HG03060 (cell line): ENCODE measurements at regions not wholly inside any gene's neighbourhood (a gene's known extent, or its start where the extent isn't known, plus 50 kb on each side); places are given as distances from the start of the nearest gene placed in this dataset.

Experiments
- ATAC-seq: cut with Tn5 transposase; IDR thresholded peaks from one replicate; pipeline ENCODE4 v1.9.1; 2021; ENCODE audit warnings: low read depth, moderate number of reproducible peaks; ENCODE audit not compliant: unreplicated experiment

DNA sequence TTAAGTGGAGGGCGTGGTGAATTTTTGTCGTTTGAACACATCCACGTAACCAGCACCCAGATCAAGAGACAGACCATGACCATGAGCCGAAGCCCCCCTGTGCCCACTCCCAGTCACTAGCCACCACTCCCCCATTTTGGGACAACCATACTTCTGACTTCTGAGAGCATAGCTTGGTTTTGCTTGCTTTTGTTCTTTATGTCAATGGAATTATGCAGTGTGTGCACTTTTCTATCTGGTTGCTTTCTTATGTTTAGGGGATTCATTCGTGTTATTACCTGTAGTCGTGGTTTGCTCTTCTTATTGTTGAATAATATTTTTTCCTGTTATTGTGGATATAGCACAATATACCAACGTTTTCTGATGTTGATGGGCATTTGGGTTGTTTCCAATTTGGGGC, 141.7 kb downstream of the GLI2 start:
- no peak for ATAC-seq

DNA sequence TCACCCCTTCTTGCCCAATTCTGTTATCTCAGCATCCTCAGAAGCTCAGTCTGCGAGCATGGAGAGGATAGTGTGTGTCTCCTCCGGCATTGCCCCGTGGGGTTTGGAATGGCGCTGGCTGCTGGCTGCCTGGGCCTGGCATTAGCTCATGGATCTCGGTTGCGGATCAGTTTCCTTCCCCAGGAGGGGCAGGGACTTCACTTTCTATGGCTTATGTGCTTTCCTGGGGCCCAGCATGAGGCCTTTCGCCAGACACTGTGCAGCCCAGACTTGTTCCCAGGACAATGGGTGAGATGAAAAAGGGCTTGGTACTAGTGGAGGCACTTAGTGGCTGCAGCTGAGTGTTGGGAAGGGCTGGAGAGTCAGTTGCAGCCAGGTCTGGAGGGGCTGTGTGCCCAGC, 143.3 kb downstream of the GLI2 start:
- no peak for ATAC-seq

DNA sequence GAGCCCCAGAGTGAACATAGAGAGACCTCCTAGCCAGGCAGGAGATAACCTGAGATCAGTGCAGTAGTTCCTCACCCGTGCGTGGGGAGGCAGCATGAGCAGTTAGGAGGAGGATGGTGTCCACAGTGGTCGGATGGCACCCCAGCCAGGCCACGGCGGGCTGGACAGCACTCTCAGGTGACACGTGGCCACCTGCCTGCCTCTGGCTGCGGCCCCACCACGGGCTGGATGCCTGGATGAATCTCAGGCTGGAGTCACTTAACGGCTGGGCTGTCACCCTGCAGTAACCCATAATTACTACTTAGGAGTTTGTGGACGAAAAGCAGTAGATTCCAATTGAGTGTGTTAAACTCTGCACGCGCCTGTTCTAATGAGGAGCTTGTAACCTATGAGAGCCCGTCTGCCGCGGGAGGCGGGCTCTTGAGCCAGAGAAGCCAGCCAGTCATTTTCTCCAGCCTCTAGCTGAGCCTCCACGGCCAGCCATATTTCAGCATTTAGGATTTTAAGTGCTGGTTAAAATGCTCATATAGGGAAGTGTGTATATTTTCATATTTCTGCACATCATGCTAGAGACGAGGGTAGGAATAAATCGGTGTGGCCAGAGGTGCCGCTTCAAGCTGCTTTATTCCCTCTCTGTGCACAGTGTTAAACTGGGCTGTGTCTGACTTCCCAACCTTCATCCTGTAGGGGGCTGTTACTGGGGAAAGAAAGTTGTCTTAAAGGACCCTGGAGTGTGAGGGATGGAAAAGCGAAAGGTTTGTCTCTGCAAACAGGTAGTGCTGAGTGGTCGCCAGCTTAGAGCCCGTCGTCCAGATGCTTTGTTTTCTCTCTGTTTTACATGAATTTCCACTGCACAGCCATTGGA, 144.0 kb downstream of the GLI2 start:
- ATAC-seq: no peak

DNA sequence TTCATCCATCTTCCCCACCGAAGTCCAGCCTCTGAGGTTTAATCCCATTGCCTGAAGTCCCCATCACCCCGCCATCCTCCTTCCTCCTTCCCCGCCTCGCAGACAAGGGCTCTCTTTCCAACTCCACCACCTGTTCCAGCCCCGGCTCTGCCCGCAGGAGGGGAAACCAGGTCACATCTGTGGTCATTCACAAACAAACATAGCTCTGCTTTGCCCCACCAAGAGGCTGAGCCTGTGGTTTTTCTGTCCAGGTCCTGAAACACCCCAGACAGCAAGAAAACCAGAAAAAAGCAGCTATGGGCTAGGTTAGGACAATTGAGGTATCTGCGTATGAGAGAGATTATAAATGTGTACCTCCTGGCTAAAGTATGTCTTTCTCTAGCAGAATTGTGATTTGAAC, 144.7 kb downstream of the GLI2 start:
- ATAC-seq: no peak

DNA sequence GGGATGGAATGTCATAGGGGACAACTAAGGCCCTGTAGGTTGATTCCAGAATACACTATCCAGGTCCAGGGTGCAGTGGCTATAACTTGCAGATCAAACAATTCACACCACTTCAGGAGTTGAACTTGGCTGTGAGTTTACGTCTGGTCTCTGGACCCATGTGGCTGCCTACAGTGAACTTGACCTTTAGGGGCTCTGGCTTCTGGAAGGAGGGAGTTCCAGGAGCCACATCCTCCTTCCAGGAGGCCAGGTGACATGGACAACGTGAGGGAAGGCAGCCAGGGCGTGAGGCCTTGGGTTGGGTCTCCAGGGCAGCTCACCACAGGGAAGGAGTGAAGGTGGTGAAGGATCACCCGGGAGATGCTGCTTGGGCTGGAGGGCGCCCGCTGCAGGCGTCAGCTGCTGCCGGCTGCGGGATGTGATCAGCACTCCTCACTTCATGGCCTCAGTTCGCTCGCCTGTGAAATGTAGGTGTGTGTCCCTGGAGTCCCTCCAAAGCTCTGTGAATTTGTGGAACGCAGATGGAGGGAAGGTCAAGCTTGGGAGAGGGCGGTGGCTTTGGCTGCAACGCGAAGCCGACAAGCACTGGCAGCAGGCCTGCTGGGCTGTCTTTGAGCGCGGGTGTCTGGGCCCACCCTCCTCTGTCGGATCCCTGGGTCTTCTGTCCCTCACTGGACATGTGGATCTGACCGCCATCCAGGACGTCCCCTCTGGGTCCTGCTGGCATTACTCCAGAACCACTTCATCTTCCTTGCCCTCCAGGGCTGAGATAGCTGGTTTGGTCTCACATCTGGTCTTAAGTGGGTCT, 146.5 kb downstream of the GLI2 start:
- ATAC-seq: no peak

DNA sequence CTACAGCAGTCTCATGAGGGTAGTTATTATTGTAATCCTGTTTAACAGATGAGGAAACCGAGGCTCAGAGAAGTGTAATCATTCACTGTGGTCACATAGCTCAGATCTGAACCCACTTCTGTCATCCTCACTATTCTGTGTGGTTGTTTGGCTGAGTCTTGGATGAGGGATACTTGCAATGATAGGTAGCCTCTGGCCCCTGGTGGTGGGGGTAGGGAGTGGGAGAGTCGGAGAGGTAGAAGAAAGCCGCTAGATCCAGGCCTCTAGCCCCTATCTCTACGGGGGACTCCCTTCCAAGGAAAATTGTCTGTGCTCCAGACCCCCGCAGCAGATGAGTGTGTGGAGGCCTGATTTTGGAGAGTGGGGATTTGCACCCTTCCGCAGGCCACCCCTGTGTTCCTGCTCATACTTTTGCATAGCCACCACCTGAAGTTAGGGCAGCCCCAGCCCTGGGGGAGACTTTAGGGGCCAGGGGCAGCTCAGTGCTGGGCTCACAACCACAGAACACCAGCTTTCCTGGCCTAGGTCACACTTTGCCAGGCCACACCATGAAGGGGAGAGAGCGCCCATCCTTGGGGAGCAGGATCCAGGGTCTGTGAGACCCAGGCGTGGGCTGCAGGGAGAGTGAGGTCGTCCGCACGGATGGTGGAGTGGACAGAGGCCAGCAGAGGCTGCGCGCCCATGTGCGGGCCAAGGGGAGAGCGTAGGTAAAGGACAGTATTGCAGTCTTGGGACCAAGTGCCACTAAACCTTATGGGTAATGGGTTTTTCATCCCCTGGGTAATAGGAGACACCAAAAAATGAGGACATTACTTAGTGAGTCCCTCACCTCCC, 148.2 kb downstream of the GLI2 start:
- ATAC-seq: no peak

DNA sequence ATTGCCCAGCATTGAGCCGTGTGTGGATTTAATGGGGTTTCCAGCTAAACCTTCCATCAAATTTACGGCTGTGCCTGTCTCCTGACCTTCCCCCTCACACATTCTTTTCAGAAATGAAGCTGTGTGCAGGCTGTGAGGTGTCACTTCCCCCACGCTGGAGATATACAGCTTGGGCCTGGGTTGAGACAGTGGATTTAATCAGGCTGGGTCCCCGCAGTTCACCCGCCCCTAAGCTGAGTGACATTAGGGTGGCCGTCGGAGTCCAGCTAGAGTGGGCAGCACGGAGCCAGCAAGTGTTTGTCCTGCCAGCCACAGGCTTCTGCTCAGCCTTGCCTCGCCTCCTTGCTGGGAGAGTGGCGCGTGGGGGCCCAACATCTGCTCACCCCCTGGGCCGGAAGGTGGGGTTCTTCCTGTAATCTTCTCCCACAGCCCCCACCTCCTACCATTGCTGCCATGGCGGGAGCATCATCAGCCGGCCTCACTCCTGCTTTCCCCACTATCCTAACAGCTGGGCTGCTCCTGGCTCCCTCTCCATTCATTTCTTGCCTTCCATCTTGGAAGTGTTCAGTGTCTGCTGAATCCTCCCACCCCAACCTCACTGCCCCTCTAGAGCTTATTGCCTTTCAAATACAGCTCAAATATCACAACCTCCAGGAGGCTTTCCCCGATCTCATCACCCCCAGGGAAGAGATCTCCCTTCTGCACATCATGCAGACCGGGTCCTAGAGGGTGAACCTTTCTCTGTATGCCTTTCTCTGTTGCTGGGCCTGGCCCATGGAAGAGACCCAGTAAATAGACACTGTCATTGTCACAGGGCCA, 149.0 kb downstream of the GLI2 start:
- ATAC-seq: no peak

DNA sequence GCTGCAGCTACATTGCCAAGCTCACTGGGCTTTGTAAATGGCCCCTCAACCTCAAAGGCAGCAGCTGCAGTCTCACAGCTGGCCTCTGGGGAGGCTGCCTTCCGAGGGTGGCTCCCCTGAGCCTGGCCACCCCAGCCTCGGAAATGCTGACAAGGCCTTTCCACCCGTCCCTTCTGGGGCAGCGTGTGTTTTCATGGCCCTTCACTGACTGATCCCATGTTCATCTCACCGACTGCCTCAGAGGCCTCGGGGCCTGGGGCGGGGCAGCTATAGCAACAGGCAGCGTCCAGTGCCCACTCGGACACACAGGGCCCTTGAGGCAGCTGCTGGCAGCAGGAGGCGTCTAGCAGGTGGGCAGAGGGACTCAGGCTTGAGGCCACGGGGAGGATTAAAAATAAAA, 149.7 kb downstream of the GLI2 start:
- no peak for ATAC-seq

DNA sequence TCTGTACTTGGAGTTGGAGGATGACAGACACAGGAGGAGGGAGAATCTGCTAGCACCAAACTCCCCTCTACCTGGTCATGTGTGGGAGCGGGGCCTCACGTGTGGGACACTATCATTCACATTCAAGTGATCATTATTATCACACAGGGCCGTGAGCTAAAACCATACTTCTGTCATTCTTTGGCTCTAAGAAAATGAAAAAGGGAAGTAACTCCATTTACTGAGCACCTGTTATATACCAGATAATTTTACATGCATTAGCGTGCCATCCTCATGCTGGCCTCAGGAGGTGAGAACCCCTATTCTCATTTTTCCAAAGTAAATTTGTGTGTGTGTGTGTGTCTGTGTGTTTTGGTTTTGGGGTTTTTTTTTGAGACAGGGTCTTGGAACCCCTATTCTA, 150.1 kb downstream of the GLI2 start:
- ATAC-seq: no peak

DNA sequence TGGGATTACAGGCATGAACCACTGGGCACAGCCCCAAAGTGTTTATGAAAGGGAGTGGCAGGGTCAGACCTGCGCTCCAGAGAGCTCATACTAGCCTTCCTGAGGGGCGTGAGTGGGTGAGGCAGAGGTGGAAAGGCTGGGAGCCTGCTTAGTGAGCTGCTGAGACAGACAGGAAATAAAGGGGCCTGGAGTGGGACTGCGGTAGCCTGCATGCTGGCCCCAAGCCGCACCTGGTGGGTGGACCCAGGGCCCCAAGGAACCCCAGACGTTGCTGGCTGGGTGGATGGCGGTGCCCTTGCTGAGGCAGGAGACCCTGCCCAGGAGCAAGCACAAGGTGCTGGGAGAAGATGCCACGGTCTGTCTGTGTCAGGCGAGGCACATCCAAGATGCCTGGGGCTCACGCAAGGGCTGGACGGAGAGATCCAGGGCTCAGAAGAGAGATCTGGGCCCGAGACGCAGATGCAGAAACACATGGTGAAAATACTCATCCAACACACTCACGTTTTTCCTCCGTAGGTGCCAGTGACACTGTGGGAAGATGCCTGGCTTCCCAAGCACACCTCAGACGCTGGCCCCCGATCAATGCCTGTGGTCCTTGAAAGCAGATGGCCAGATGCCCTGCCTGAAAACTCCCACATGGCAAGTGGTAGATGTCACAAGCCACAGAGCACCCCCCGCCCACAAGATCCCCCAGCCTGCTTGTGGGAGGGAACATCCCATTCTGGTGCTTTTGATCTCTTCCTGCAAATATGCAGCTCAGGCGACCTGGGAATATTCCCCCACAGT, 151.1 kb downstream of the GLI2 start:
- ATAC-seq: no peak

DNA sequence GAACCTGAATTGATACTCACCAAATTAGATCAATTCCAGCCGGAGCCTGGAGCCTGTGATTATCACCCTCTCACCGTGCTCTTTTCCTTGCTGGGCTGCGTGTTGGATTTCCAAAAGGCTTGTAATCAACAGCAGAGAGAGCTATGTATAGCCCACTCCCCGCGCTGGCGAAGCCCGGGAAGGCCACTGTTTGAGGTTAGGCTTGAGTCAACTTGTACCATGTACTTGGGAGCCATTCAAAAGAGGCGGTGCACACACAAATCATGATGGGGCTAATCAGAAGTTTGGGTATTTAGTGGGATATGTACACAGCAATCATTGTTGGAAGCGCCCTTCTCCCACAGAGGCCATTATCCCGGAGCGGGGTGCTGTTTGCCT, 151.6 kb downstream of the GLI2 start:
- ATAC-seq: no peak

DNA sequence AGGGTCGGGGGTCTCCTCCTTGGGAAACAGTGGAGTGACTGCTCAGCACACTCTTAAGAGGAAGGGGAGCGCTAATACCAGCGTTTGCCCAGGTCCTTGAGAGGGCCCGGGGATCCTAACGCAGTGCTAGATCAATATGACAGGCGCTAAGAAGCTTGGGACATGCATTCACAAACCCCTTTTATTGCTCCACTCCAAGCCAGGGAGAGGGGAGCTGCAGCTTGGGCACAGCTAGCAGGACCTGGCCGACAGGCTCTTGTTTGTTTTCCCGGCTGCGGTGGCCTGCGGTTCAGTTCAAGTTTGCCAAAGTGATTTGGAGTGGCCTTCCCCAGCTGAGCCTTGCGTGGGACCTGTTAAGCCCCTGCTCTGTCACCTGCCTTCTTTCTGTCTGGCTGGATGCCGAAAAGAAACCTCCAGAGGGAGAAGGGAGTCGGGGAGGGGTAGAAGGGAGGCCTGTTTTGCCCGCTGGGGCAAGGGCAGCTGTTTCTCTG, 152.1 kb downstream of the GLI2 start:
- no peak for ATAC-seq

DNA sequence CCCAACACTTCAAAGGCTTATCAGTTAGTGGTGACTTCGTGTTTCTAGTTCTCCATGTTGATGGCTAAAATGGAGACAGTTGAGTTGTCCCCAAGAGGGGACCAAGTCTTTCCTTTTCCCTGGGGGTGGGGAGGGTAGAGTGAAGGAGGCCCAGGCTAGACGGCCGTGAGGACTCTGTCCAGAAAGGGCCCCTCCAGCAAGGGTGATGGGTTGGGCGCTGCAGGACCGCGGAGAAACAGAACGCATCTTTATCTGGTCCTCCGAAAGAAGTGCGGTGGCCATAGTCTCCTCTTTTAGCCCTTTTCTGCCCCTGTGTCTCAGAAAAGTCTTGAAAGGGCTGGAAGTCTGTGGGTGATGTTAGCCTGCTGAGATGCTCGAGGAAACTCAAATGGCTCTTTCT, 153.2 kb downstream of the GLI2 start:
- no peak for ATAC-seq

DNA sequence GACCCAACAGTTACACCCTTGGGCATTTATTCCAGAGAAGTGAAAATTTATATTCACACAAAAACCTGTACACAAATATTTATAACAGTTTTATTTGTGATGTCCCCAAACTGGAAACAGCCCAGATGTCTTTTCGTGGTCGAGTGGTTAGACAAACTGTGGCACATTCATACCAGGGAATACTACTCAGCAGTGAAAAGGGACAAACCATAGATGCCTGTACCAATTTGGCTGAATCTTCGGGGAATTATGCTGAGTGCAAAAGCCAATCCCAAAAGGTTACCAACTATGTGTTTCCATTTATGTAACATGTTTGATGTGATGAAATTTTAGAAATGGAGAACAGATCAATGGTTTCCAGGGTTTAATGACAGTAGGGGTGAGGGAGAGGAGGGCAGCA, 154.3 kb downstream of the GLI2 start:
- no peak for ATAC-seq

DNA sequence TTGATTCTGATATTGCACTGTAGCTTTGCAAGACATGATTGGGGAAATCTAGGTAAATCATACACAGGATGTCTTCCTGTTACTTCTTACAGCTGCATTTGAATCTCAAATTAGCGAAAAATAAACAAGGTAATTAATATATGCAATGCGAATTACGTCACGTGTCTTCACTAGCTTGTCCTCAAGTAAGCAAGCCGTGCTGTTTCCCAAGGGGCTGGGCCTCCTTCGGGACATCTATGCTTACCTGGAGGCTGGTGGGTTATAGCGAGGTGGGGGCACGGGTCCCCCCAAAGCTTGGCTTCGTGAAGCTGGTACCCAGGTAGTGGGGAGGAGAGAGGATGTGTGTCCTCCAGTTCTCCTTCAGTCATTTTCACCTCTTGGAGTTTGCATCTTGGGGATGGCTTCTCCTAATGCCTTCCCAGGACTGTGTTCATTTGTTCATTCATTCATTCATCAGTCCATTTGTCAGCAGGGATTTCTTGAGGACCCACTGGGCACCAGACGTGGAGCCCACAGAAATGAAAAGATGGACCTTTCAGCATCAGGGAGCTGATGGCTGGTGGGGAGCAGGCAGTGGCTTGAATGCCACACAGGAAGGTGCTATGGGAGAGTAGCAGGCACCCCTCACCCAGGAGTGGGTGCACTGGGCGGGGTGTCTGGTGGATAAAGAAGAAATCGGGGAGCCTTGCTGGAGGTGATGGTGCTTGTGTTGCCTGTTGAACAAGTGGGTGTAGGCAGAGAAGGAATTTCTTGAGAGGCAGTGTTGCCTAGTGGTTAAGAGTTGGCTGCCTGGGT, 155.1 kb downstream of the GLI2 start:
- ATAC-seq: no peak

DNA sequence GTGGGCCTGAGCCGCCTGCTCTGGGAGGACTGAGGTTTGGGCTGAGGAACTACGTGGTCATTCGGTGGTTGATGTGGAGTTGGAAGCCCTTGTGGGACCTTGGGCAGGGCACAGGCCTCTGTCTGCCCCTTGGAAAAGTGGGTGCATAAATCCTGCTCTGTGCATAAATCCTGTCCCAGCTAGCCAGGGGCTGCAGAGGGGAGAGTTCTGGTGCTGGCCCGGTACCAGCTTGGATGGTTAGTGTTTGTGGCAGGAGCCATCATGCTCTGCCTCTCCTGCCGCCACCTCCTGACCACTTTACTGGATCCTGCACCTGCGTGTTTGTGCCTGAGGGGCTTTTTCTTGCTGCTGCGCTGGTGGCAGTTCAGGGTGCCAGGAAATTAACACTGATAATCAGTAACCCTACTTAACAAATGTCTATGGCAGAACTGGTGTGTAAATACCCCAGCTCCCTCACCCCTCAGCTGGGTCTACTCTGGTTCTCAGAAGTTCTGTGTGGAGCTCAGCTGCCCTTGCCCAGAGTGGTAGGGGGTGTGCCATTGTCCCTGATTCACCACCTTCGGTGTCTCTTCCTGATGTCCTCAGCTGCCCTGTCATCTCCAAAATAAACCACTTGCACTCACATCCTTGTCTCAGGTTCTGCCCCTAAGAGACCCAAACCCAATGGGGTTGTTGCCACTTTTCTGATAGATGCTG, 156.8 kb downstream of the GLI2 start:
- no peak for ATAC-seq

DNA sequence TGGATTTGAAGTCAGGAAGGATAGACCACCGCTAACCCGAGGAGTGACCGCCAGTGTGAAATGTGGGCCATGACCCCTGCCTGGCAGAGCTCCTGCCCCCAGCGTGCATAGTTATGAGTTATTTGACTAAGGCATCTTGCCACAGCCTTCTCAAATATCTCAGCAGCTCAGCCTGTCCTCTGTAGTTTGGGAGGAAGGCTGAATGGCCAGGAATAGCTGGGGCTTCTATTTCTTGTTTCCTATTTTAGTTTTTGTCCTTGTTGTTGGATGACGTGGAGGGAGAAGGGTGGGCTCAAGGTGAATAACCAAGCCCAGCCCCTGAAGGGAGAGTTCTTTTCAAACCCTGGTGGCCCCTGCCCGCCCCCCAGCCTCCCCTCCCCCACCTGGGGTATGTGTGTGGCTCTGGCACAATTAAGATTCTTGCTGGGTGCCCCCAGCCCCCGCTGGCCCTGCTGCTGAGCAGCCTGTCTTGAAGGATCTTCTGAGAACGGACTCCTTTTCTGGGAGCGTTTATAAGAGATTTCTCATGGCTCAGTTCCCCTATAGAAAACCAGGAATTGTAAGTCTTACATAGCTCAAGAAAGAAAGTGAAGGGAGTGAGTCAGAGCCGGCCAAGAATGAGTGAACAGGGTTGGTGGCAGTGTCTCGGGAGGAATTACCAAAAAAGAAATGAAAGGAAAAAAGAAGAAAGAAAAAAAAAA, 157.4 kb downstream of the GLI2 start:
- ATAC-seq: no peak
